Kidney (tissue), 13 donors: ENCODE measurements at regions not wholly inside any gene's neighbourhood (a gene's known extent, or its start where the extent isn't known, plus 50 kb on each side); places are given as distances from the start of the nearest gene placed in this dataset.

ENCODE experiments used
- DNase-seq, 5 donors: peaks; one replicate each; pipeline ENCODE4 v3.0.0-alpha.2; 2013 to 2020
- FAIRE-seq: peaks from 2 replicates; lab custom pipeline; 2012; peaks lifted over from hg19 to GRCh38; lab: Jason Lieb, UNC
- H3K27ac ChIP-seq, 2 donors: one replicate each; pipeline ENCODE4 v1.7.0; 2013; ENCODE audit warnings: low read depth in 2 of 2, low read length in 2 of 2, inconsistent platforms in 1 of 2
- H3K27me3 ChIP-seq: one replicate; pipeline ENCODE4 v1.7.1; 2013; ENCODE audit warnings: low read length, inconsistent platforms; ENCODE audit not compliant: control insufficient read depth, insufficient read depth
- H3K36me3 ChIP-seq, 3 donors: one replicate each; pipeline versions ENCODE4 v1.7.0 to v1.7.1; 2013; ENCODE audit warnings: low read length in 3 of 3, control low read depth in 1 of 3, inconsistent platforms in 1 of 3; ENCODE audit not compliant: insufficient read depth in 3 of 3, control insufficient read depth in 2 of 3
- H3K4me1 ChIP-seq, 3 donors: one replicate each; pipeline versions ENCODE4 v1.7.0 to v1.7.1; 2013; ENCODE audit warnings: low read length in 3 of 3, inconsistent platforms in 1 of 3, low read depth in 1 of 3; ENCODE audit not compliant: control insufficient read depth in 2 of 3, insufficient read depth in 2 of 3
- H3K4me3 ChIP-seq, 3 donors: one replicate each; pipeline versions ENCODE4 v1.7.0 to v1.8.1; 2013; ENCODE audit warnings: low read length in 3 of 3, control low read depth in 1 of 3, inconsistent platforms in 1 of 3
- H3K9ac ChIP-seq, 3 donors: one replicate each; pipeline versions ENCODE4 v1.7.0 to v1.7.1; 2013; ENCODE audit warnings: low read length in 3 of 3, control low read depth in 1 of 3, inconsistent platforms in 1 of 3
- H3K9me3 ChIP-seq, 3 donors: one replicate each; pipeline versions ENCODE4 v1.7.0 to v1.7.1; 2013; ENCODE audit warnings: low read length in 3 of 3, control low read depth in 1 of 3, inconsistent platforms in 1 of 3; ENCODE audit not compliant: control insufficient read depth in 2 of 3, insufficient read depth in 1 of 3
- CTCF ChIP-seq: IDR thresholded peaks from 3 replicates; pipeline ENCODE4 v1.5.1; 2012; ENCODE audit warnings: mild to moderate bottlenecking, moderate library complexity, borderline replicate concordance; ENCODE audit not compliant: insufficient read depth; ENCODE audit errors: extremely low read depth
- intact Hi-C: fragments of 100-400 bp; cut with DNase I; formaldehyde crosslinking; loops from one replicate; pipeline ENCODE4 v1.11.1; 2022
- donor health status: control.
- donor health status: control.
- donor health status: control.
- donor health status: control.
- donor health status: control.
- donor health status: DM: yes; HTN: yes; CAD: no.
- donor health status: Normal renal cell carcinoma (clear cell type).

GRCh38 chr12:93989949-93990348 is 158.4 kb upstream of the PLXNC1 start:
- no peak for FAIRE-seq
- Histone ChIP-seq H3K27ac (no peak overlapping the region), H3K4me3 (no peak overlapping the region), H3K36me3 (no peaks in the 10 kb centered on the region), H3K9me3 (no peaks in the 10 kb centered on the region), H3K9ac (no peak overlapping the region), H3K4me1 (no peaks in the 10 kb centered on the region), H3K27me3 (no peaks in the 10 kb centered on the region)
- intact Hi-C loops: no loop called here
- TF ChIP-seq CTCF: no peak
- DNase-seq: peak in 3 of 5 donors; percentile 17 to 52 (median 33)

GRCh38 chr12:93990832-93991803 is 157.3 kb upstream of the PLXNC1 start:
- H3K4me1 ChIP-seq: no peaks in the 10 kb centered on the region
- H3K9ac ChIP-seq: no peak overlapping the region
- FAIRE-seq (no peak), DNase-seq (peak; percentile 67 to 87 (median 77))
- intact Hi-C loops: no loop called here
- H3K36me3 ChIP-seq: no peaks in the 10 kb centered on the region
- H3K9me3 ChIP-seq: no peaks in the 10 kb centered on the region
- H3K4me3 ChIP-seq: no peak overlapping the region
- H3K27me3 ChIP-seq: no peaks in the 10 kb centered on the region
- H3K27ac ChIP-seq: no peak overlapping the region
- TF ChIP-seq CTCF: peak; percentile 41

- intact Hi-C loops: no loop called here
- no peaks in the 10 kb centered on the region for H3K36me3 ChIP-seq
- H3K27ac ChIP-seq: no peak overlapping the region
These were observed 156.4 kb upstream of the PLXNC1 start for GRCh38 chr12:93991829-93992461.

More at GRCh38 chr12:93991829-93992461, 156.4 kb upstream of the PLXNC1 start:
- H3K9ac ChIP-seq: no peak overlapping the region
- FAIRE-seq (no peak), DNase-seq (peak in 1 of 5 donors; percentile 34)
- H3K27me3 ChIP-seq: no peaks in the 10 kb centered on the region
- no peaks in the 10 kb centered on the region for H3K9me3 ChIP-seq
- H3K4me3 ChIP-seq: no peak overlapping the region
- no peaks in the 10 kb centered on the region for H3K4me1 ChIP-seq
- no peak for TF ChIP-seq CTCF
